GM23338 (cell line): ENCODE measurements at regions not wholly inside any gene's neighbourhood (a gene's known extent, or its start where the extent isn't known, plus 50 kb on each side); places are given as distances from the start of the nearest gene placed in this dataset.

Experiments used
- ATAC-seq: fragments of 200-7000 bp; cut with Tn5 transposase; 3 replicates; pipeline ENCODE4 v1.9.1; 2020
- DNase-seq: peaks from one replicate; pipeline ENCODE4 v3.0.0-alpha.2; 2015; ENCODE audit warnings: low spot score
- H2AFZ ChIP-seq: fragments of 200-600 bp; sonication (generic); 2 replicates; pipeline ENCODE4 v1.8.0; 2016; ENCODE audit warnings: antibody characterized with exemption, mild to moderate bottlenecking, moderate library complexity
- H3F3A ChIP-seq: fragments of 200-600 bp; sonication (generic); replicated peaks from 2 replicates; pipeline ENCODE4 v1.8.0; 2017; ENCODE audit warnings: antibody characterized with exemption, mixed run types, low read depth
- H3K27ac ChIP-seq: fragments of 200-600 bp; sonication (generic); 2 replicates; pipeline ENCODE4 v1.6.1; 2016; ENCODE audit warnings: low read depth
- H3K27me3 ChIP-seq: fragments of 200-600 bp; sonication (generic); 2 replicates; pipeline ENCODE4 v1.8.0; 2016; ENCODE audit warnings: mild to moderate bottlenecking, mixed run types, moderate library complexity; ENCODE audit not compliant: insufficient read depth
- H3K36me3 ChIP-seq: fragments of 200-600 bp; sonication (generic); 2 replicates; pipeline ENCODE4 v1.8.0; 2016; ENCODE audit warnings: mild to moderate bottlenecking; ENCODE audit not compliant: insufficient read depth
- H3K4me1 ChIP-seq: fragments of 200-600 bp; sonication (generic); 2 replicates; pipeline ENCODE4 v1.8.0; 2016; ENCODE audit warnings: mild to moderate bottlenecking, moderate library complexity; ENCODE audit not compliant: insufficient read depth
- H3K4me2 ChIP-seq: fragments of 200-600 bp; sonication (generic); 2 replicates; pipeline ENCODE4 v1.7.1; 2017; ENCODE audit warnings: mixed run types
- H3K4me3 ChIP-seq: fragments of 200-600 bp; sonication (generic); 2 replicates; pipeline ENCODE4 v1.6.1; 2016; ENCODE audit warnings: mixed run types
- H3K79me2 ChIP-seq: fragments of 200-600 bp; sonication (generic); replicated peaks from 2 replicates; pipeline ENCODE4 v1.8.0; 2017; ENCODE audit warnings: mild to moderate bottlenecking; ENCODE audit not compliant: insufficient read depth
- H3K9me2 ChIP-seq: fragments of 200-600 bp; sonication (generic); 2 replicates; pipeline ENCODE4 v1.8.0; 2017; ENCODE audit not compliant: insufficient read depth
- H4K20me1 ChIP-seq: fragments of 200-600 bp; sonication (generic); replicated peaks from 2 replicates; pipeline ENCODE4 v1.8.0; 2017; ENCODE audit warnings: mild to moderate bottlenecking; ENCODE audit not compliant: insufficient read depth
- H3K27ac Mint-ChIP-seq: 2 replicates; pipeline ENCODE4 v1.8.0; 2020; ENCODE audit warnings: inconsistent platforms, mild to moderate bottlenecking, moderate library complexity, mixed read lengths
- H3K27me3 Mint-ChIP-seq: 3 replicates; pipeline ENCODE4 v1.8.0; 2022; ENCODE audit warnings: low read depth, mild to moderate bottlenecking, moderate library complexity, mixed read lengths, inconsistent platforms; ENCODE audit not compliant: insufficient read depth, poor library complexity
- H3K36me3 Mint-ChIP-seq: 3 replicates; pipeline ENCODE4 v1.8.0; 2021; ENCODE audit warnings: low read depth, mild to moderate bottlenecking, inconsistent platforms, moderate library complexity, mixed read lengths
- H3K4me1 Mint-ChIP-seq: 3 replicates; pipeline ENCODE4 v1.8.0; 2020; ENCODE audit warnings: mild to moderate bottlenecking, inconsistent platforms, mixed read lengths
- H3K4me3 Mint-ChIP-seq: 3 replicates; pipeline ENCODE4 v1.8.0; 2021; ENCODE audit warnings: moderate library complexity, mild to moderate bottlenecking, inconsistent platforms, mixed read lengths
- H3K9me3 Mint-ChIP-seq: 3 replicates; pipeline ENCODE4 v1.8.0; 2020; ENCODE audit warnings: moderate library complexity, mild to moderate bottlenecking, inconsistent platforms, mixed read lengths
- CREB1 ChIP-seq: fragments of 250-450 bp; sonication (Bioruptor Pico); IDR thresholded peaks from 2 replicates; pipeline ENCODE4 v1.5.0; 2020; ENCODE audit warnings: low read depth, mild to moderate bottlenecking, moderate library complexity
- CTCF ChIP-seq, 2 experiments: fragments of 200-600 bp in 1 of 2; sonication (generic) in 1 of 2; conservative IDR thresholded peaks; 2 replicates each; pipeline versions ENCODE4 v1.5.1 to v1.6.1; 2016 to 2017; ENCODE audit warnings: antibody characterized with exemption in 2 of 2, low read depth in 2 of 2, mild to moderate bottlenecking in 2 of 2, moderate library complexity in 1 of 2
- ETS1 ChIP-seq: IDR thresholded peaks from 2 replicates; pipeline ENCODE4 v1.6.1; 2016; ENCODE audit warnings: antibody characterized with exemption
- EZH2phosphoT487 ChIP-seq: fragments of 200-600 bp; sonication (generic); IDR thresholded peaks from one replicate; pipeline ENCODE4 v1.8.1; 2018; ENCODE audit warnings: antibody characterized with exemption; ENCODE audit not compliant: unreplicated experiment
- JUNB ChIP-seq: IDR thresholded peaks from one replicate; pipeline ENCODE4 v1.6.1; 2016; ENCODE audit warnings: antibody characterized with exemption; ENCODE audit not compliant: unreplicated experiment
- NANOG ChIP-seq: IDR thresholded peaks from 2 replicates; pipeline ENCODE4 v1.6.1; 2016; ENCODE audit warnings: antibody characterized with exemption, borderline replicate concordance
- POLR2AphosphoS5 ChIP-seq: IDR thresholded peaks from 2 replicates; pipeline ENCODE4 v1.6.1; 2016; ENCODE audit warnings: antibody characterized with exemption, low read depth
- REST ChIP-seq: IDR thresholded peaks from one replicate; pipeline ENCODE4 v1.6.1; 2018; ENCODE audit warnings: antibody characterized with exemption; ENCODE audit not compliant: unreplicated experiment
- ZNF114 ChIP-seq: fragments of 250-450 bp; sonication (Bioruptor Pico); IDR thresholded peaks from 2 replicates; pipeline ENCODE4 v1.5.0; 2020; ENCODE audit warnings: mild to moderate bottlenecking, moderate library complexity
- ZNF331 ChIP-seq: fragments of 250-450 bp; sonication (Bioruptor Pico); IDR thresholded peaks from 2 replicates; pipeline ENCODE4 v1.5.0; 2020; ENCODE audit warnings: low read depth, mild to moderate bottlenecking, moderate library complexity

- TF ChIP-seq EZH2phosphoT487, result no peak
- no peak for TF ChIP-seq CTCF (conservative IDR thresholded peaks at IDR 0.05; ENCODE audit: low read depth in 2 of 2)
- TF ChIP-seq POLR2AphosphoS5, result no peak
- TF ChIP-seq ZNF114, result no peak
- no peak for TF ChIP-seq REST
- TF ChIP-seq NANOG, result no peak
- no peak for TF ChIP-seq ETS1
- no peak for TF ChIP-seq JUNB
- no peak for TF ChIP-seq ZNF331 (CRISPR knock-in tag)
Measured at GRCh38 chr5:176176231-176176630, 62.0 kb upstream of the SIMC1 start (continued).

- Mint-ChIP-seq H3K4me1 (peaks cover 3% of the 10 kb centered on the region; the same call in 2 of the 3 replicates), H3K27me3 (peaks cover 16% of the 10 kb centered on the region), H3K36me3 (no peaks in the 10 kb centered on the region), H3K9me3 (peaks cover 5% of the 10 kb centered on the region), H3K27ac (no peak overlapping the region), H3K4me3 (no peak overlapping the region)
- no peaks in the 10 kb centered on the region for H3K79me2 ChIP-seq
- H3K27ac ChIP-seq, result no peak overlapping the region
- H2AFZ ChIP-seq, result no peak overlapping the region
- DNase-seq, result no peak
- H3K36me3 ChIP-seq, result no peaks in the 10 kb centered on the region
- no peak overlapping the region for H3K4me2 ChIP-seq
- TF ChIP-seq CTCF (conservative IDR thresholded peaks at IDR 0.05; ENCODE audit: low read depth in 2 of 2), result peak; percentile 16 to 58; a peak in 2 of 4 replicates
- TF ChIP-seq CREB1 (CRISPR knock-in tag), result no peak
- no peaks in the 10 kb centered on the region for H3K4me1 ChIP-seq
- no peak overlapping the region for H3K4me3 ChIP-seq
- ATAC-seq, result no peak
- no peaks in the 10 kb centered on the region for H4K20me1 ChIP-seq
- H3F3A ChIP-seq, result no peaks in the 10 kb centered on the region
- no peaks in the 10 kb centered on the region for H3K9me2 ChIP-seq
- H3K27me3 ChIP-seq, result peaks cover 13% of the 10 kb centered on the region; the same call in 1 of the 2 replicates
Measured at GRCh38 chr5:176178789-176179188, 59.4 kb upstream of the SIMC1 start.
